BJ (cell line): ENCODE measurements at regions not wholly inside any gene's neighbourhood (a gene's known extent, or its start where the extent isn't known, plus 50 kb on each side); places are given as distances from the start of the nearest gene placed in this dataset.

ENCODE experiments used
- CTCF ChIA-PET: fragments of 350-600 bp; formaldehyde crosslinking; extraction: SDS; loops from one replicate; lab custom pipeline; 2021; ENCODE audit warnings: antibody characterized with exemption, inconsistent platforms; lab: Yijun Ruan, JAX
- POLR2A ChIA-PET: fragments of 300-600 bp; sonication (Branson Sonifier 250); formaldehyde crosslinking; extraction: SDS; loops from one replicate; lab custom pipeline; 2021; ENCODE audit warnings: antibody characterized with exemption; lab: Charles Lee
- DNase-seq: peaks from one replicate; pipeline ENCODE4 v3.0.0-alpha.2; 2011; ENCODE audit warnings: low read depth
- H3K27me3 ChIP-seq: 2 replicates; pipeline ENCODE4 v1.6.0; 2011; ENCODE audit warnings: low read length; ENCODE audit not compliant: control insufficient read depth, insufficient read depth
- H3K36me3 ChIP-seq: 2 replicates; pipeline ENCODE4 v1.5.1; 2011; ENCODE audit warnings: low read length; ENCODE audit not compliant: control insufficient read depth, insufficient read depth
- H3K4me3 ChIP-seq: 2 replicates; pipeline ENCODE4 v1.5.1; 2011; ENCODE audit warnings: low read depth, mild to moderate bottlenecking, control low read depth, low read length
- CTCF ChIP-seq: IDR thresholded peaks from 2 replicates; pipeline ENCODE4 v1.5.1; 2011; ENCODE audit warnings: low read depth, mild to moderate bottlenecking, control low read depth, inconsistent platforms, low read length, moderate library complexity; ENCODE audit not compliant: insufficient read depth

GRCh38 chr21:19577381-19577780 is 1173.8 kb upstream of the TMPRSS15 start:
- CTCF ChIA-PET, result interaction anchor here (0.6 kb wide), 1 partner anchor 17 kb away, joined by 4 read pairs; no protein-coding TSS in a partner anchor
- H3K4me3 ChIP-seq, result no peak overlapping the region
- no peaks in the 10 kb centered on the region for H3K27me3 ChIP-seq
- DNase-seq, result no peak
- no peak for TF ChIP-seq CTCF
- POLR2A ChIA-PET, result no interaction called here
- no peaks in the 10 kb centered on the region for H3K36me3 ChIP-seq

DNA sequence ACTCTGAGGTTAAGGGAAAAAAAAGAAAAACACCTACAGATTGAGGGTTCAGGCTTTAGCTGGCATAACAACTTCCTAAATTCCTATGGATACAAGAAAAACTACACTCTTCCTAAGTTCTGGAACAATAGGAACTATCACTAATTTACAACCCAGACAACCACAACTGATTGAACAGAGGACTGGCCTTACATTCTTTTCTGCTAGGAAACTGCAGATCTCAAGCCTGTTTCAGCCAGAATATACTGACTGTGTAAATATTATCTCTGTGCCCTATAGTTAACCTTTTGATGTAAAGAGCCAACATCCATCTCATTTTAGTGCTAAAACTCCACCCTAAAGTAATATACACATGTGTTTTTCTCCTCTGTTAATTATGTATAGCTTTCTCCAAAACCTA is 1186.5 kb upstream of the TMPRSS15 start:
- TF ChIP-seq CTCF, result no peak
- Histone ChIP-seq H3K4me3 (no peak overlapping the region), H3K27me3 (no peaks in the 10 kb centered on the region), H3K36me3 (no peaks in the 10 kb centered on the region)
- ChIA-PET POLR2A (no interaction called here), CTCF (no interaction called here)
- DNase-seq, result no peak

DNA sequence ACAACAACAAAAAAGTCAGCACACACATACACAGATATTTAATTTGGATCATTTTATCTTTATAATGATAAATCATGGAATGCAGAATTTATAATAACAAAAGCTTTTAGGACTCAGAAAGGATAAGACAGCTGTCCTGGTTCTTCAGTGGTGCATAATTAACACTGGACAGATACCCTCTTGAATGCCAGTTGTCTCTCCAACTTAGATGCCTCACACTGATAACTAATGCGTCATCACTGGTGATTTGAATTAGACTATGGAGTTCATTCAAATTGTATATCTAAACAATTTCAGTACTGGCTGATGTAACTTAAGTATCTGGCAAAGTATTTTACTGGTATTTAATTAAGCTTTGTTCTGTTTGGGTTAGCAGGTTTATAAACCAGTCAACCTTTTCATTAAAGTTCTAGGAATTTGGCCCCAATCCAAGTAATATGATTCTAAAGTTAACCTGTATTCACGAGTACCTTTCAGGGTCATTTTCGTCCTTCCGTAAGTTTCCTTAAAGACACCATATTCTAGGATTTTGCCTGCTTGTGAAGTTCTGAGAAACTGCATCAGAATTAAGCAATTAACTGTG is 1199.5 kb upstream of the TMPRSS15 start:
- POLR2A ChIA-PET, result no interaction called here
- no peak for TF ChIP-seq CTCF
- H3K4me3 ChIP-seq, result no peak overlapping the region
- DNase-seq, result no peak
- CTCF ChIA-PET, result no interaction called here
- H3K27me3 ChIP-seq, result no peaks in the 10 kb centered on the region
- no peaks in the 10 kb centered on the region for H3K36me3 ChIP-seq

- POLR2A ChIA-PET, result no interaction called here
- CTCF ChIA-PET, result no interaction called here
- H3K4me3 ChIP-seq, result no peak overlapping the region
- H3K27me3 ChIP-seq, result no peaks in the 10 kb centered on the region
- no peak for DNase-seq
- no peak for TF ChIP-seq CTCF
- no peaks in the 10 kb centered on the region for H3K36me3 ChIP-seq
These were observed 1204.6 kb upstream of the TMPRSS15 start for GRCh38 chr21:19608101-19608621.

DNA sequence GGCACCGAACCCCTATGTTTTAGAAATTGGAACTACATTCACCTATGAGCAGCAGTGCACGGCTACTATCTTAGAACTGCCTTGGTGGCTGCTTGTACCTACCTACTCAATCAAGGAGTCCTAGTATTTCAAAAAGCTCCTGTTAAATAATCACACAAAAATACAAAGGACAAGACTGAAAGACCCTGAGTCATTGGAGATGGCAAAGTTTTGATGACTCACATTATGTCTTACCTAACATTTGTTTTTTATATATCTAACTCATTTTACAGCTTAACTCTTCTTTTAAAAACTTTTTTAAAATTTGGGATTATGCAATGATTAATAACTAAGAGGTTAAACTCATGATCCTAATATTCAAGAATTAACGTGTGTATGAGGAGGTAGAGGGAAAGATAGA is 1206.0 kb upstream of the TMPRSS15 start:
- POLR2A ChIA-PET, result no interaction called here
- DNase-seq, result no peak
- no peak for TF ChIP-seq CTCF
- no peaks in the 10 kb centered on the region for H3K27me3 ChIP-seq
- H3K4me3 ChIP-seq, result no peak overlapping the region
- H3K36me3 ChIP-seq, result no peaks in the 10 kb centered on the region
- CTCF ChIA-PET, result no interaction called here
